Activated naive CD4-positive, alpha-beta T cell treated with anti-CD3 and anti-CD28 coated beads, Interleukin-2, amount 10 ng/mL, durations not matched to agents 7 days and 5 days (primary cell): ENCODE measurements at regions not wholly inside any gene's neighbourhood (a gene's known extent, or its start where the extent isn't known, plus 50 kb on each side); places are given as distances from the start of the nearest gene placed in this dataset.

Source experiments
- CTCF ChIA-PET: fragments of 350-600 bp; sonication (Branson Sonifier 250); formaldehyde crosslinking; loops from one replicate; lab custom pipeline; 2021; ENCODE audit warnings: antibody characterized with exemption; lab: Charles Lee
- DNase-seq: peaks from one replicate; pipeline ENCODE4 v3.0.0-alpha.2; 2020
- H3K27ac Mint-ChIP-seq: one replicate; pipeline ENCODE4 v1.8.0; 2021; ENCODE audit warnings: mild to moderate bottlenecking, moderate library complexity, mixed read lengths
- H3K27me3 Mint-ChIP-seq: one replicate; pipeline ENCODE4 v1.8.0; 2021; ENCODE audit warnings: mild to moderate bottlenecking, mixed read lengths
- H3K36me3 Mint-ChIP-seq: one replicate; pipeline ENCODE4 v1.8.0; 2021; ENCODE audit warnings: mixed read lengths
- H3K4me1 Mint-ChIP-seq: one replicate; pipeline ENCODE4 v1.8.0; 2021; ENCODE audit warnings: mixed read lengths
- H3K4me3 Mint-ChIP-seq: one replicate; pipeline ENCODE4 v1.8.0; 2021; ENCODE audit warnings: mild to moderate bottlenecking, moderate library complexity, mixed read lengths
- H3K9me3 Mint-ChIP-seq: one replicate; pipeline ENCODE4 v1.8.0; 2021; ENCODE audit warnings: mixed read lengths

DNA sequence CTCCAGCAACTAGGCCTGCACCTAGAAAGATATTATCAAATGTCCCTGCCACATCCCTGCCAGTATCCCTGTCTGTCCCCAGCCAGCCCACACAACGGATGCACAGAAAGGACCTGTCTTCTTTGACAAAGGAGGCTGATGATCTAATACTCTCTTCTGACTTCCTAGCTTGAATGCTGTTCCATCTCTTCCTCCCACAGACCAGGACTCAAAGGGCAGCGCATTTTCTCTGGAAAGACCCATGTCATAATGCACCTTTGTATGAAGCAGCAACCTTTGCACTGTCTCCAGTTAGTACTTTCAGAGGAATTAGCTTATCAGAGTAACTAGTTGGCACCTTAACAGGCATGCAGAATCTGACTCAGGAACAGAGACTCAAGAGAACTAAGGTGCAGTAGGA lies 53.3 kb upstream of the TAF8 start:
- H3K36me3 Mint-ChIP-seq, result peaks cover 28% of the 10 kb centered on the region
- peaks cover 12% of the 10 kb centered on the region for H3K4me1 Mint-ChIP-seq
- H3K4me3 Mint-ChIP-seq, result no peak overlapping the region
- H3K9me3 Mint-ChIP-seq, result no peaks in the 10 kb centered on the region
- CTCF ChIA-PET, result interaction anchor here (0.9 kb wide), 1 partner anchor 19 kb away, joined by 3 read pairs; no protein-coding TSS in a partner anchor
- no peaks in the 10 kb centered on the region for H3K27me3 Mint-ChIP-seq
- no peak for DNase-seq
- H3K27ac Mint-ChIP-seq, result no peak overlapping the region

DNA sequence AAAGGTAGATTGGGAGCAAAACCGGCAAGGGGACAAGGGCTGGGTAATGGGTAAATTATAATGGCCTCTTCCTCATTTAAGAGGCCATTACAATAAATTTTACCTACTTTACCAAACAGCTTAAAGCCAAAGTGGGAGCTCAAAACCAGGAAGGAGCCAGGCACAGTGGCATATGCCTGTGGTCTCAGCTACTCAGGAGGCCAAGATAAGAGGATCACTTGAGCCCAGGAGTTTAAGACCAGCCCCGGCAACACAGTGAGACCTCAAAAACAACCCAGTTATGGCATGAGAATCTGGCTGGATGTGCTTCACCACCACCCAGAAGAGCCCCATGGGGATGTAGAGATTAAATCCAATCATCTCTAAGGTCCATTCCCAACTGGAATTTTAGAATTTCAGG lies 52.9 kb upstream of the TAF8 start:
- no peaks in the 10 kb centered on the region for H3K9me3 Mint-ChIP-seq
- no peaks in the 10 kb centered on the region for H3K27me3 Mint-ChIP-seq
- H3K36me3 Mint-ChIP-seq, result peaks cover 29% of the 10 kb centered on the region
- CTCF ChIA-PET, result interaction anchor here (0.9 kb wide), 1 partner anchor 18 kb away, joined by 3 read pairs; no protein-coding TSS in a partner anchor
- no peak overlapping the region for H3K27ac Mint-ChIP-seq
- H3K4me1 Mint-ChIP-seq, result peaks cover 12% of the 10 kb centered on the region
- no peak overlapping the region for H3K4me3 Mint-ChIP-seq
- DNase-seq, result no peak
